GM23338 (cell line): ENCODE measurements at regions not wholly inside any gene's neighbourhood (a gene's known extent, or its start where the extent isn't known, plus 50 kb on each side); places are given as distances from the start of the nearest gene placed in this dataset.

Experiments used
- ATAC-seq: fragments of 200-7000 bp; cut with Tn5 transposase; 3 replicates; pipeline ENCODE4 v1.9.1; 2020
- DNase-seq: peaks from one replicate; pipeline ENCODE4 v3.0.0-alpha.2; 2015; ENCODE audit warnings: low spot score
- H2AFZ ChIP-seq: fragments of 200-600 bp; sonication (generic); 2 replicates; pipeline ENCODE4 v1.8.0; 2016; ENCODE audit warnings: antibody characterized with exemption, mild to moderate bottlenecking, moderate library complexity
- H3F3A ChIP-seq: fragments of 200-600 bp; sonication (generic); replicated peaks from 2 replicates; pipeline ENCODE4 v1.8.0; 2017; ENCODE audit warnings: antibody characterized with exemption, mixed run types, low read depth
- H3K27ac ChIP-seq: fragments of 200-600 bp; sonication (generic); 2 replicates; pipeline ENCODE4 v1.6.1; 2016; ENCODE audit warnings: low read depth
- H3K27me3 ChIP-seq: fragments of 200-600 bp; sonication (generic); 2 replicates; pipeline ENCODE4 v1.8.0; 2016; ENCODE audit warnings: mild to moderate bottlenecking, mixed run types, moderate library complexity; ENCODE audit not compliant: insufficient read depth
- H3K36me3 ChIP-seq: fragments of 200-600 bp; sonication (generic); 2 replicates; pipeline ENCODE4 v1.8.0; 2016; ENCODE audit warnings: mild to moderate bottlenecking; ENCODE audit not compliant: insufficient read depth
- H3K4me1 ChIP-seq: fragments of 200-600 bp; sonication (generic); 2 replicates; pipeline ENCODE4 v1.8.0; 2016; ENCODE audit warnings: mild to moderate bottlenecking, moderate library complexity; ENCODE audit not compliant: insufficient read depth
- H3K4me2 ChIP-seq: fragments of 200-600 bp; sonication (generic); 2 replicates; pipeline ENCODE4 v1.7.1; 2017; ENCODE audit warnings: mixed run types
- H3K4me3 ChIP-seq: fragments of 200-600 bp; sonication (generic); 2 replicates; pipeline ENCODE4 v1.6.1; 2016; ENCODE audit warnings: mixed run types
- H3K79me2 ChIP-seq: fragments of 200-600 bp; sonication (generic); replicated peaks from 2 replicates; pipeline ENCODE4 v1.8.0; 2017; ENCODE audit warnings: mild to moderate bottlenecking; ENCODE audit not compliant: insufficient read depth
- H3K9me2 ChIP-seq: fragments of 200-600 bp; sonication (generic); 2 replicates; pipeline ENCODE4 v1.8.0; 2017; ENCODE audit not compliant: insufficient read depth
- H4K20me1 ChIP-seq: fragments of 200-600 bp; sonication (generic); replicated peaks from 2 replicates; pipeline ENCODE4 v1.8.0; 2017; ENCODE audit warnings: mild to moderate bottlenecking; ENCODE audit not compliant: insufficient read depth
- H3K27ac Mint-ChIP-seq: 2 replicates; pipeline ENCODE4 v1.8.0; 2020; ENCODE audit warnings: inconsistent platforms, mild to moderate bottlenecking, moderate library complexity, mixed read lengths
- H3K27me3 Mint-ChIP-seq: 3 replicates; pipeline ENCODE4 v1.8.0; 2022; ENCODE audit warnings: low read depth, mild to moderate bottlenecking, moderate library complexity, mixed read lengths, inconsistent platforms; ENCODE audit not compliant: insufficient read depth, poor library complexity
- H3K36me3 Mint-ChIP-seq: 3 replicates; pipeline ENCODE4 v1.8.0; 2021; ENCODE audit warnings: low read depth, mild to moderate bottlenecking, inconsistent platforms, moderate library complexity, mixed read lengths
- H3K4me1 Mint-ChIP-seq: 3 replicates; pipeline ENCODE4 v1.8.0; 2020; ENCODE audit warnings: mild to moderate bottlenecking, inconsistent platforms, mixed read lengths
- H3K4me3 Mint-ChIP-seq: 3 replicates; pipeline ENCODE4 v1.8.0; 2021; ENCODE audit warnings: moderate library complexity, mild to moderate bottlenecking, inconsistent platforms, mixed read lengths
- H3K9me3 Mint-ChIP-seq: 3 replicates; pipeline ENCODE4 v1.8.0; 2020; ENCODE audit warnings: moderate library complexity, mild to moderate bottlenecking, inconsistent platforms, mixed read lengths
- CTCF ChIP-seq, 2 experiments: fragments of 200-600 bp in 1 of 2; sonication (generic) in 1 of 2; conservative IDR thresholded peaks; 2 replicates each; pipeline versions ENCODE4 v1.5.1 to v1.6.1; 2016 to 2017; ENCODE audit warnings: antibody characterized with exemption in 2 of 2, low read depth in 2 of 2, mild to moderate bottlenecking in 2 of 2, moderate library complexity in 1 of 2
- EZH2 ChIP-seq: fragments of 200-600 bp; sonication (generic); IDR thresholded peaks from one replicate; pipeline ENCODE4 v1.8.0; 2017; ENCODE audit warnings: antibody characterized with exemption, mild to moderate bottlenecking, low read depth; ENCODE audit not compliant: unreplicated experiment
- EZH2phosphoT487 ChIP-seq: fragments of 200-600 bp; sonication (generic); IDR thresholded peaks from one replicate; pipeline ENCODE4 v1.8.1; 2018; ENCODE audit warnings: antibody characterized with exemption; ENCODE audit not compliant: unreplicated experiment
- JUNB ChIP-seq: IDR thresholded peaks from one replicate; pipeline ENCODE4 v1.6.1; 2016; ENCODE audit warnings: antibody characterized with exemption; ENCODE audit not compliant: unreplicated experiment
- NANOG ChIP-seq: IDR thresholded peaks from 2 replicates; pipeline ENCODE4 v1.6.1; 2016; ENCODE audit warnings: antibody characterized with exemption, borderline replicate concordance
- POLR2AphosphoS5 ChIP-seq: IDR thresholded peaks from 2 replicates; pipeline ENCODE4 v1.6.1; 2016; ENCODE audit warnings: antibody characterized with exemption, low read depth
- STAT1 ChIP-seq: IDR thresholded peaks from one replicate; pipeline ENCODE4 v1.6.1; 2016; ENCODE audit warnings: antibody characterized with exemption; ENCODE audit not compliant: unreplicated experiment
- ZNF114 ChIP-seq: fragments of 250-450 bp; sonication (Bioruptor Pico); IDR thresholded peaks from 2 replicates; pipeline ENCODE4 v1.5.0; 2020; ENCODE audit warnings: mild to moderate bottlenecking, moderate library complexity
- ZNF331 ChIP-seq: fragments of 250-450 bp; sonication (Bioruptor Pico); IDR thresholded peaks from 2 replicates; pipeline ENCODE4 v1.5.0; 2020; ENCODE audit warnings: low read depth, mild to moderate bottlenecking, moderate library complexity
- ZNF462 ChIP-seq: fragments of 250-450 bp; sonication (Bioruptor Pico); IDR thresholded peaks from 2 replicates; pipeline ENCODE4 v1.5.0; 2020; ENCODE audit warnings: mild to moderate bottlenecking, moderate library complexity

GRCh38 chr18:42635378-42636048 lies 480.0 kb downstream of the RIT2 start:
- H3K27me3 Mint-ChIP-seq: no peaks in the 10 kb centered on the region
- H3K79me2 ChIP-seq: no peaks in the 10 kb centered on the region

GRCh38 chr18:42636309-42636708 lies 479.2 kb downstream of the RIT2 start:
- Histone ChIP-seq H3K4me2 (no peak overlapping the region), H3K36me3 (no peaks in the 10 kb centered on the region), H3K79me2 (no peaks in the 10 kb centered on the region), H3K27ac (no peak overlapping the region), H3K9me2 (no peaks in the 10 kb centered on the region), H3K27me3 (no peaks in the 10 kb centered on the region), H3K4me1 (peaks cover 16% of the 10 kb centered on the region), H3F3A (no peaks in the 10 kb centered on the region), H3K4me3 (no peak overlapping the region), H2AFZ (peak overlapping the region; percentile 3; the same call in 1 of the 2 replicates), H4K20me1 (no peaks in the 10 kb centered on the region)
- Mint-ChIP-seq H3K4me3 (no peak overlapping the region), H3K27me3 (no peaks in the 10 kb centered on the region), H3K36me3 (no peaks in the 10 kb centered on the region), H3K4me1 (peaks cover 9% of the 10 kb centered on the region), H3K9me3 (no peaks in the 10 kb centered on the region), H3K27ac (no peak overlapping the region)
- ATAC-seq (no peak), DNase-seq (no peak)
- TF ChIP-seq EZH2 (no peak), POLR2AphosphoS5 (no peak), NANOG (no peak), STAT1 (no peak), JUNB (no peak), ZNF331 (CRISPR knock-in tag) (no peak), ZNF462 (CRISPR knock-in tag) (no peak), ZNF114 (CRISPR knock-in tag) (no peak), EZH2phosphoT487 (no peak)

More at GRCh38 chr18:42635378-42636048, 480.0 kb downstream of the RIT2 start:
- Histone ChIP-seq H3K9me2 (no peaks in the 10 kb centered on the region), H3K4me3 (no peak overlapping the region), H3K4me2 (no peak overlapping the region), H3K27me3 (no peaks in the 10 kb centered on the region), H3K27ac (no peak overlapping the region), H2AFZ (peak overlapping the region; percentile 3; the same call in 1 of the 2 replicates), H3K36me3 (no peaks in the 10 kb centered on the region), H3K4me1 (peaks cover 23% of the 10 kb centered on the region), H4K20me1 (no peaks in the 10 kb centered on the region), H3F3A (no peaks in the 10 kb centered on the region)
- peak; percentile 75 for DNase-seq
- Mint-ChIP-seq H3K4me1 (peaks cover 15% of the 10 kb centered on the region), H3K4me3 (no peak overlapping the region), H3K36me3 (no peaks in the 10 kb centered on the region), H3K27ac (no peak overlapping the region; the same call in 1 of the 2 replicates), H3K9me3 (no peaks in the 10 kb centered on the region)
- TF ChIP-seq STAT1 (no peak), CTCF (conservative IDR thresholded peaks at IDR 0.05; ENCODE audit: low read depth in 2 of 2) (peak; percentile 59 to 63)
- ATAC-seq: peak; percentile 80
